Fibroblast of peridontal ligament (primary cell): ENCODE measurements at regions not wholly inside any gene's neighbourhood (a gene's known extent, or its start where the extent isn't known, plus 50 kb on each side); places are given as distances from the start of the nearest gene placed in this dataset.
A peak's percentile ranks its signal among the peaks of the same experiment; 100 is the strongest.
"Not testable (repeated sequence)": the region's sequence is repeated elsewhere in the genome, so short reads cannot be mapped to it uniquely, and the experiment has no call there.

Source experiments
- DNase-seq: peaks from one replicate; pipeline ENCODE4 v3.0.0-alpha.2; 2010; ENCODE audit errors: extremely low read depth

- no peak for DNase-seq
Measured at GRCh38 chrX:78822157-78822690, 74.7 kb downstream of the LPAR4 start.

- DNase-seq: no peak
Measured at GRCh38 chrX:78831523-78831922, 84.0 kb downstream of the LPAR4 start.

- DNase-seq: no peak
Measured at GRCh38 chrX:78838709-78839108, 91.2 kb downstream of the LPAR4 start.

GRCh38 chrX:78839711-78840110 is 92.2 kb downstream of the LPAR4 start:
- no peak for DNase-seq

GRCh38 chrX:78844218-78844617 is 96.7 kb downstream of the LPAR4 start:
- not testable (repeated sequence) for DNase-seq

- not testable (repeated sequence) for DNase-seq
Measured at GRCh38 chrX:78881248-78881647, 63.9 kb upstream of the P2RY10 start.

- DNase-seq: peak; percentile 0
Measured at GRCh38 chrX:78886550-78886949, 58.6 kb upstream of the P2RY10 start.
